Neutrophil (primary cell): ENCODE measurements at regions not wholly inside any gene's neighbourhood (a gene's known extent, or its start where the extent isn't known, plus 50 kb on each side); places are given as distances from the start of the nearest gene placed in this dataset.

Experiments
- H3K27ac ChIP-seq: fragments of 200-600 bp; sonication (generic); 2 replicates; pipeline ENCODE4 v1.5.1; 2016; ENCODE audit warnings: mild to moderate bottlenecking, moderate library complexity
- H3K27me3 ChIP-seq: fragments of 200-600 bp; sonication (generic); 2 replicates; pipeline ENCODE4 v1.6.0; 2016; ENCODE audit warnings: mild to moderate bottlenecking
- H3K36me3 ChIP-seq: fragments of 200-600 bp; sonication (generic); 2 replicates; pipeline ENCODE4 v1.5.1; 2017
- H3K4me1 ChIP-seq, 2 experiments: fragments of 200-600 bp in 1 of 2; sonication (generic) in 1 of 2; 1 replicate in 1 of 2; 2 replicates in 1 of 2; pipeline versions ENCODE4 v1.5.1 to v1.6.1; 2013 to 2016; ENCODE audit warnings: low read depth in 1 of 2, low read length in 1 of 2, mild to moderate bottlenecking in 1 of 2, moderate library complexity in 1 of 2; ENCODE audit not compliant: control insufficient read depth in 1 of 2, insufficient read depth in 1 of 2
- H3K4me3 ChIP-seq, 2 experiments: fragments of 200-600 bp in 1 of 2; sonication (generic) in 1 of 2; 1 replicate in 1 of 2; 2 replicates in 1 of 2; pipeline ENCODE4 v1.5.1; 2013 to 2016; ENCODE audit warnings: low read depth in 1 of 2, low read length in 1 of 2, mild to moderate bottlenecking in 1 of 2, moderate library complexity in 1 of 2
- H3K9me3 ChIP-seq: fragments of 200-600 bp; sonication (generic); 2 replicates; pipeline ENCODE4 v1.5.1; 2016
- CTCF ChIP-seq: fragments of 200-600 bp; sonication (generic); IDR thresholded peaks from 2 replicates; pipeline ENCODE4 v1.5.1; 2016; ENCODE audit warnings: antibody characterized with exemption

GRCh38 chr11:116255321-116255953 is 517.4 kb downstream of the BUD13 start:
- Histone ChIP-seq H3K9me3 (no peaks in the 10 kb centered on the region), H3K4me3 (no peak overlapping the region), H3K27ac (no peak overlapping the region), H3K27me3 (no peaks in the 10 kb centered on the region), H3K4me1 (no peaks in the 10 kb centered on the region), H3K36me3 (no peaks in the 10 kb centered on the region)
- no peak for TF ChIP-seq CTCF

GRCh38 chr11:116250155-116250554 is 522.6 kb downstream of the BUD13 start:
- H3K4me3 ChIP-seq, result no peak overlapping the region
- no peaks in the 10 kb centered on the region for H3K4me1 ChIP-seq
- no peak overlapping the region for H3K27ac ChIP-seq
- no peaks in the 10 kb centered on the region for H3K9me3 ChIP-seq
- no peaks in the 10 kb centered on the region for H3K27me3 ChIP-seq
- TF ChIP-seq CTCF, result no peak
- H3K36me3 ChIP-seq, result no peaks in the 10 kb centered on the region

- Histone ChIP-seq H3K27me3 (no peaks in the 10 kb centered on the region), H3K4me1 (no peaks in the 10 kb centered on the region), H3K27ac (no peak overlapping the region), H3K36me3 (no peaks in the 10 kb centered on the region), H3K4me3 (no peak overlapping the region), H3K9me3 (no peaks in the 10 kb centered on the region)
- no peak for TF ChIP-seq CTCF
Observed at GRCh38 chr11:116249561-116249960, 523.2 kb downstream of the BUD13 start.

- no peak for TF ChIP-seq CTCF
- Histone ChIP-seq H3K9me3 (no peaks in the 10 kb centered on the region), H3K4me1 (no peaks in the 10 kb centered on the region), H3K4me3 (no peak overlapping the region), H3K27ac (no peak overlapping the region), H3K36me3 (no peaks in the 10 kb centered on the region), H3K27me3 (no peaks in the 10 kb centered on the region)
Observed at GRCh38 chr11:116244889-116245288, 527.9 kb downstream of the BUD13 start.

GRCh38 chr11:116244439-116244838 is 528.3 kb downstream of the BUD13 start:
- Histone ChIP-seq H3K36me3 (no peaks in the 10 kb centered on the region), H3K9me3 (no peaks in the 10 kb centered on the region), H3K27me3 (no peaks in the 10 kb centered on the region), H3K4me1 (no peaks in the 10 kb centered on the region), H3K4me3 (no peak overlapping the region), H3K27ac (no peak overlapping the region)
- TF ChIP-seq CTCF, result no peak

GRCh38 chr11:116243991-116244390 is 528.8 kb downstream of the BUD13 start:
- Histone ChIP-seq H3K9me3 (no peaks in the 10 kb centered on the region), H3K4me1 (no peaks in the 10 kb centered on the region), H3K27ac (no peak overlapping the region), H3K27me3 (no peaks in the 10 kb centered on the region), H3K4me3 (no peak overlapping the region), H3K36me3 (no peaks in the 10 kb centered on the region)
- TF ChIP-seq CTCF, result no peak
